A549 (cell line): ENCODE measurements at regions not wholly inside any gene's neighbourhood (a gene's known extent, or its start where the extent isn't known, plus 50 kb on each side); places are given as distances from the start of the nearest gene placed in this dataset.

ENCODE experiments used
- ATAC-seq, 2 experiments: fragments of 200-7000 bp in 1 of 2; fragments of >200 bp in 1 of 2; cut with Nextera tagmentation in 1 of 2; cut with Tn5 transposase in 1 of 2; 3 replicates each; pipeline versions ENCODE4 v1.8.0 to v1.9.1; 2018 to 2020; ENCODE audit warnings: mild to moderate bottlenecking in 1 of 2, moderate library complexity in 1 of 2
- CTCF ChIA-PET: fragments of 300-600 bp; sonication (Branson Sonifier 250); formaldehyde crosslinking; extraction: SDS; loops from one replicate; lab custom pipeline; 2021; ENCODE audit warnings: antibody characterized with exemption, inconsistent platforms; lab: Yijun Ruan, JAX
- POLR2A ChIA-PET: fragments of 350-600 bp; formaldehyde crosslinking; extraction: SDS; loops from one replicate; lab custom pipeline; 2021; ENCODE audit warnings: antibody characterized with exemption, inconsistent platforms; lab: Yijun Ruan, JAX
- DNase-seq, 2 experiments: peaks; one replicate each; pipeline versions ENCODE4 v3.0.0 to v3.0.0-alpha.2; 2011 to 2016; ENCODE audit warnings: low read depth in 1 of 2, low spot score in 1 of 2
- FAIRE-seq: peaks from 2 replicates; lab custom pipeline; 2011; peaks lifted over from hg19 to GRCh38; lab: Jason Lieb, UNC
- H3K27ac ChIP-seq, 2 experiments: fragments of >200 bp; sonication (Bioruptor Twin); formaldehyde crosslinking; 3 replicates each; pipeline ENCODE4 v1.5.1; 2016 to 2017
- H3K4me1 ChIP-seq: fragments of >200 bp; sonication (Bioruptor Twin); formaldehyde crosslinking; 3 replicates; pipeline ENCODE4 v1.6.1; 2016
- H3K4me2 ChIP-seq: fragments of >200 bp; sonication (Bioruptor Twin); formaldehyde crosslinking; 3 replicates; pipeline ENCODE4 v1.6.1; 2016
- H3K4me3 ChIP-seq: fragments of >200 bp; sonication (Bioruptor Twin); formaldehyde crosslinking; 3 replicates; pipeline ENCODE4 v1.5.1; 2016
- H3K9me3 ChIP-seq: fragments of >200 bp; sonication (Bioruptor Twin); formaldehyde crosslinking; 3 replicates; pipeline ENCODE4 v1.6.1; 2016
- CBX8 ChIP-seq: fragments of 200-600 bp; sonication (generic); IDR thresholded peaks from 2 replicates; pipeline ENCODE4 v1.6.1; 2016
- CEBPB ChIP-seq, 2 experiments: fragments of >200 bp in 1 of 2; sonication (Bioruptor Twin) in 1 of 2; formaldehyde crosslinking in 1 of 2; IDR thresholded peaks; 2 replicates each; pipeline ENCODE4 v1.6.1; 2012 to 2016
- E2F6 ChIP-seq: IDR thresholded peaks from 2 replicates; pipeline ENCODE4 v1.6.1; 2012; ENCODE audit warnings: low read depth, borderline replicate concordance
- EHF ChIP-seq: fragments of 250-450 bp; sonication (Bioruptor Pico); IDR thresholded peaks from 2 replicates; pipeline ENCODE4 v1.5.0; 2020; ENCODE audit warnings: mild to moderate bottlenecking
- EHMT2 ChIP-seq: fragments of 200-600 bp; sonication (generic); IDR thresholded peaks from 2 replicates; pipeline ENCODE4 v1.6.1; 2016; ENCODE audit warnings: antibody characterized with exemption, low read depth, mild to moderate bottlenecking, moderate library complexity
- ESRRA ChIP-seq: fragments of 150-350 bp; IDR thresholded peaks from 2 replicates; pipeline ENCODE4 v1.6.1; 2014; ENCODE audit warnings: mild to moderate bottlenecking, low read length, borderline replicate concordance
- FOSB ChIP-seq: fragments of 250-450 bp; sonication (Bioruptor Pico); IDR thresholded peaks from 2 replicates; pipeline ENCODE4 v1.5.0; 2020; ENCODE audit warnings: mild to moderate bottlenecking, moderate library complexity
- GATA3 ChIP-seq: IDR thresholded peaks from 2 replicates; pipeline ENCODE4 v1.6.1; 2012; ENCODE audit warnings: borderline replicate concordance
- HDAC2 ChIP-seq: fragments of 200-600 bp; sonication (generic); IDR thresholded peaks from 2 replicates; pipeline ENCODE4 v1.6.1; 2016
- JUNB ChIP-seq: fragments of >200 bp; sonication (Bioruptor Twin); formaldehyde crosslinking; IDR thresholded peaks from 2 replicates; pipeline ENCODE4 v1.6.1; 2016
- KDM1A ChIP-seq: fragments of 200-600 bp; sonication (generic); IDR thresholded peaks from 2 replicates; pipeline ENCODE4 v1.6.1; 2016; ENCODE audit warnings: low read depth, mild to moderate bottlenecking
- MAFK ChIP-seq: fragments of 450-650 bp; IDR thresholded peaks from 2 replicates; pipeline ENCODE4 v1.6.1; 2014; ENCODE audit not compliant: partially characterized antibody
- MYC ChIP-seq: IDR thresholded peaks from 2 replicates; pipeline ENCODE4 v1.6.1; 2012; ENCODE audit warnings: mild to moderate bottlenecking, inconsistent platforms, low read length, improper control_type of control experiment, borderline replicate concordance
- NR3C1 ChIP-seq: fragments of >200 bp; sonication (Bioruptor Twin); formaldehyde crosslinking; IDR thresholded peaks from 3 replicates; pipeline ENCODE4 v1.6.1; 2017
- POLR2A ChIP-seq: IDR thresholded peaks from 2 replicates; pipeline ENCODE4 v1.6.1; 2012; ENCODE audit warnings: mild to moderate bottlenecking, low read length
- RARB ChIP-seq: fragments of 250-450 bp; sonication (Bioruptor Pico); IDR thresholded peaks from 2 replicates; pipeline ENCODE4 v1.8.0; 2021; ENCODE audit warnings: mild to moderate bottlenecking, moderate library complexity
- RCOR1 ChIP-seq: fragments of 150-350 bp; IDR thresholded peaks from 2 replicates; pipeline ENCODE4 v1.6.1; 2014; ENCODE audit warnings: antibody characterized with exemption, low read length, low read depth
- RNF2 ChIP-seq: fragments of 200-600 bp; sonication (generic); IDR thresholded peaks from 2 replicates; pipeline ENCODE4 v1.6.1; 2016; ENCODE audit warnings: low read depth, mild to moderate bottlenecking, antibody characterized with exemption, moderate library complexity, borderline replicate concordance
- SREBF2 ChIP-seq: fragments of 450-650 bp; IDR thresholded peaks from 2 replicates; pipeline ENCODE4 v1.6.1; 2014; ENCODE audit warnings: mild to moderate bottlenecking, moderate library complexity
- TFCP2L1 ChIP-seq: fragments of 250-450 bp; sonication (Bioruptor Pico); IDR thresholded peaks from 2 replicates; pipeline ENCODE4 v1.5.0; 2021; ENCODE audit warnings: mild to moderate bottlenecking
- TP53 ChIP-seq: fragments of 250-450 bp; sonication (Bioruptor Pico); IDR thresholded peaks from 2 replicates; pipeline ENCODE4 v1.5.0; 2021; ENCODE audit warnings: mild to moderate bottlenecking, moderate library complexity
- WGBS: methylation state at CpG from one replicate; pipeline ENCODE4 v1.1.6; 2017; ENCODE audit errors: missing lambda C conversion rate; 5-methylcytosine and 5-hydroxymethylcytosine counted together
- TF ChIP-seq, protein P1 (sequence below): IDR thresholded peaks from 2 replicates; pipeline ENCODE4 v1.6.1; 2012
- TF ChIP-seq, protein P2 (sequence below): fragments of 450-650 bp; IDR thresholded peaks from 2 replicates; pipeline ENCODE4 v1.6.1; 2014; ENCODE audit warnings: antibody characterized with exemption
- TF ChIP-seq, protein P3 (sequence below): IDR thresholded peaks from 2 replicates; pipeline ENCODE4 v1.6.1; 2012

- H3K27ac ChIP-seq = no peak overlapping the region
- no peak for DNase-seq
- no peak for TF ChIP-seq EHF (CRISPR knock-in tag)
- TF ChIP-seq KDM1A = no peak
- TF ChIP-seq HDAC2 = no peak
- TF ChIP-seq, all 56 proteins: peak for 0
- Histone ChIP-seq H3K9me3 (no peaks in the 10 kb centered on the region; the same call in 2 of the 3 replicates), H3K4me3 (no peak overlapping the region), H3K4me1 (no peaks in the 10 kb centered on the region), H3K4me2 (no peak overlapping the region)
- FAIRE-seq = no peak
- ATAC-seq = no peak
- ChIA-PET POLR2A (no interaction called here), CTCF (interaction anchor here (0.9 kb wide), 1 partner anchor 1210 kb away, joined by 3 read pairs; no protein-coding TSS in a partner anchor)
- WGBS = 0% methylated on average over 2 of the region's 2 CpGs
Measured at GRCh38 chr16:52016387-52016786, 530.6 kb downstream of the TOX3 start.

DNA sequence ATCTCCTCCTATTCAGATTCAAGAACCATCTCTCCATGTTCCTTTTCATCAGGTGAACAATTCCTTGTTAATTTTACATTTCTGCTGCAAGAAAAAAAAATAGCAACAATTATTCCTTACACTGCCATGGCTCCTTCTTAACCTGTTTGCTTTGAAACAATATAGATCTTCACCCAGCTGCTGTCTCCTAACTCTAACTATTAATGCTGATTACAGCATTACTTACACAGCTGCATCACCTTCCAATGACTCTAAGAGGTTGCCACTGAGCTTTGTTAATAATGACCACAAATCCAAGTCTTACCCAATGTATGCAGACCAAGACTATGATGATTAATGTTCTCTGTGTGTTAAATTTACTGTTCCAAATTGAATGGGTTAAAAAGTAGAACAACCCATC is 541.4 kb downstream of the TOX3 start:
- no peak overlapping the region for H3K4me3 ChIP-seq
- no peak overlapping the region for H3K27ac ChIP-seq
- DNase-seq = no peak
- ATAC-seq = no peak
- FAIRE-seq = no peak
- CTCF ChIA-PET = interaction anchor here (1.1 to 1.7 kb wide), 2 partner anchors 14 to 23 kb away, joined by 4 to 5 read pairs; no protein-coding TSS in a partner anchor
- no peaks in the 10 kb centered on the region for H3K9me3 ChIP-seq
- H3K4me1 ChIP-seq = no peaks in the 10 kb centered on the region
- no peak overlapping the region for H3K4me2 ChIP-seq
- TF ChIP-seq MAFK (peak; percentile 38), CEBPB (IDR thresholded peaks at IDR 0.05) (no peak), SREBF2 (no peak)
- TF ChIP-seq, all 56 proteins: peak for 1
- POLR2A ChIA-PET = no interaction called here

- ChIA-PET POLR2A (no interaction called here), CTCF (interaction anchor here (1.1 to 1.7 kb wide), 2 partner anchors 13 to 21 kb away, joined by 4 to 5 read pairs; no protein-coding TSS in a partner anchor)
- H3K9me3 ChIP-seq = no peaks in the 10 kb centered on the region
- no peak overlapping the region for H3K4me3 ChIP-seq
- no peaks in the 10 kb centered on the region for H3K4me1 ChIP-seq
- ATAC-seq (no peak), FAIRE-seq (no peak), DNase-seq (no peak)
- no peak overlapping the region for H3K27ac ChIP-seq
- TF ChIP-seq GATA3 (no peak), RCOR1 (no peak), POLR2A (no peak), MYC (no peak), RNF2 (no peak), KDM1A (no peak), FOSB (no peak), EHMT2 (no peak), TFCP2L1 (CRISPR knock-in tag) (no peak)
- TF ChIP-seq, protein P1, sequence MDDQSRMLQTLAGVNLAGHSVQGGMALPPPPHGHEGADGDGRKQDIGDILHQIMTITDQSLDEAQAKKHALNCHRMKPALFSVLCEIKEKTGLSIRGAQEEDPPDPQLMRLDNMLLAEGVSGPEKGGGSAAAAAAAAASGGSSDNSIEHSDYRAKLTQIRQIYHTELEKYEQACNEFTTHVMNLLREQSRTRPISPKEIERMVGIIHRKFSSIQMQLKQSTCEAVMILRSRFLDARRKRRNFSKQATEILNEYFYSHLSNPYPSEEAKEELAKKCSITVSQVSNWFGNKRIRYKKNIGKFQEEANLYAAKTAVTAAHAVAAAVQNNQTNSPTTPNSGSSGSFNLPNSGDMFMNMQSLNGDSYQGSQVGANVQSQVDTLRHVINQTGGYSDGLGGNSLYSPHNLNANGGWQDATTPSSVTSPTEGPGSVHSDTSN = no peak
- TF ChIP-seq, protein P2, sequence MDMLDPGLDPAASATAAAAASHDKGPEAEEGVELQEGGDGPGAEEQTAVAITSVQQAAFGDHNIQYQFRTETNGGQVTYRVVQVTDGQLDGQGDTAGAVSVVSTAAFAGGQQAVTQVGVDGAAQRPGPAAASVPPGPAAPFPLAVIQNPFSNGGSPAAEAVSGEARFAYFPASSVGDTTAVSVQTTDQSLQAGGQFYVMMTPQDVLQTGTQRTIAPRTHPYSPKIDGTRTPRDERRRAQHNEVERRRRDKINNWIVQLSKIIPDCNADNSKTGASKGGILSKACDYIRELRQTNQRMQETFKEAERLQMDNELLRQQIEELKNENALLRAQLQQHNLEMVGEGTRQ = no peak
- 31% methylated on average over 6 of the region's 6 CpGs for WGBS
- H3K4me2 ChIP-seq = no peak overlapping the region
Measured at GRCh38 chr16:52004343-52004742, 542.6 kb downstream of the TOX3 start.

DNA sequence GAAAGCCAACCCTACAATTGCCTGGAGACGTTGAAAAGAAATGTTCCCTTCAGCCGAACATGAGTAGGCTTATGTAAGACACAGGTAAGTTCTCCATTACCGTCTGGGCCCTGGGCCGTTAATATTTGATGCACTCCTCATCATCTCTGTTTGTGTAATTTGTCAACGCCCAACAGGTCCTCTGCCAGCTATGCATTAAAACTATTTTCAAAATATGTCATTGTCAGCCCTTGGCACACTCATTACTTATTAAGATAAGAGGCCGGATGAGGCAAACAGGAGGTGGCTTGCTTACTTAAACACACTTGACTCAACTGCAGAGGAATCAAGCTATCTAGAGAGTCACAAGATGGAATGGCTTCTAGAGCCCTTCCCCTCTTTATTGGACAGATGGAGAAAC is 544.9 kb downstream of the TOX3 start:
- Histone ChIP-seq H3K4me2 (no peak overlapping the region), H3K4me3 (no peak overlapping the region), H3K27ac (no peak overlapping the region), H3K4me1 (no peaks in the 10 kb centered on the region), H3K9me3 (no peaks in the 10 kb centered on the region)
- WGBS = 30% methylated on average over 6 of the region's 6 CpGs
- FAIRE-seq (no peak), DNase-seq (no peak), ATAC-seq (no peak)
- CTCF ChIA-PET = interaction anchor here (0.8 kb wide), 1 partner anchor 30 kb away, joined by 3 read pairs; no protein-coding TSS in a partner anchor
- TF ChIP-seq JUNB (no peak), ESRRA (no peak), RNF2 (no peak), RARB (CRISPR knock-in tag) (no peak), NR3C1 (no peak), CBX8 (no peak), EHMT2 (no peak), TP53 (CRISPR knock-in tag) (no peak), E2F6 (no peak), RCOR1 (no peak)
- TF ChIP-seq, protein P3, sequence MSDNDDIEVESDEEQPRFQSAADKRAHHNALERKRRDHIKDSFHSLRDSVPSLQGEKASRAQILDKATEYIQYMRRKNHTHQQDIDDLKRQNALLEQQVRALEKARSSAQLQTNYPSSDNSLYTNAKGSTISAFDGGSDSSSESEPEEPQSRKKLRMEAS = no peak
- TF ChIP-seq, protein P2 = no peak
- POLR2A ChIA-PET = no interaction called here
